GM23338 (cell line): ENCODE measurements at regions not wholly inside any gene's neighbourhood (a gene's known extent, or its start where the extent isn't known, plus 50 kb on each side); places are given as distances from the start of the nearest gene placed in this dataset.

Experiments used
- ATAC-seq: fragments of 200-7000 bp; cut with Tn5 transposase; 3 replicates; pipeline ENCODE4 v1.9.1; 2020
- DNase-seq: peaks from one replicate; pipeline ENCODE4 v3.0.0-alpha.2; 2015; ENCODE audit warnings: low spot score
- H2AFZ ChIP-seq: fragments of 200-600 bp; sonication (generic); 2 replicates; pipeline ENCODE4 v1.8.0; 2016; ENCODE audit warnings: antibody characterized with exemption, mild to moderate bottlenecking, moderate library complexity
- H3F3A ChIP-seq: fragments of 200-600 bp; sonication (generic); replicated peaks from 2 replicates; pipeline ENCODE4 v1.8.0; 2017; ENCODE audit warnings: antibody characterized with exemption, mixed run types, low read depth
- H3K27ac ChIP-seq: fragments of 200-600 bp; sonication (generic); 2 replicates; pipeline ENCODE4 v1.6.1; 2016; ENCODE audit warnings: low read depth
- H3K27me3 ChIP-seq: fragments of 200-600 bp; sonication (generic); 2 replicates; pipeline ENCODE4 v1.8.0; 2016; ENCODE audit warnings: mild to moderate bottlenecking, mixed run types, moderate library complexity; ENCODE audit not compliant: insufficient read depth
- H3K36me3 ChIP-seq: fragments of 200-600 bp; sonication (generic); 2 replicates; pipeline ENCODE4 v1.8.0; 2016; ENCODE audit warnings: mild to moderate bottlenecking; ENCODE audit not compliant: insufficient read depth
- H3K4me1 ChIP-seq: fragments of 200-600 bp; sonication (generic); 2 replicates; pipeline ENCODE4 v1.8.0; 2016; ENCODE audit warnings: mild to moderate bottlenecking, moderate library complexity; ENCODE audit not compliant: insufficient read depth
- H3K4me2 ChIP-seq: fragments of 200-600 bp; sonication (generic); 2 replicates; pipeline ENCODE4 v1.7.1; 2017; ENCODE audit warnings: mixed run types
- H3K4me3 ChIP-seq: fragments of 200-600 bp; sonication (generic); 2 replicates; pipeline ENCODE4 v1.6.1; 2016; ENCODE audit warnings: mixed run types
- H3K79me2 ChIP-seq: fragments of 200-600 bp; sonication (generic); replicated peaks from 2 replicates; pipeline ENCODE4 v1.8.0; 2017; ENCODE audit warnings: mild to moderate bottlenecking; ENCODE audit not compliant: insufficient read depth
- H3K9me2 ChIP-seq: fragments of 200-600 bp; sonication (generic); 2 replicates; pipeline ENCODE4 v1.8.0; 2017; ENCODE audit not compliant: insufficient read depth
- H4K20me1 ChIP-seq: fragments of 200-600 bp; sonication (generic); replicated peaks from 2 replicates; pipeline ENCODE4 v1.8.0; 2017; ENCODE audit warnings: mild to moderate bottlenecking; ENCODE audit not compliant: insufficient read depth
- H3K27ac Mint-ChIP-seq: 2 replicates; pipeline ENCODE4 v1.8.0; 2020; ENCODE audit warnings: inconsistent platforms, mild to moderate bottlenecking, moderate library complexity, mixed read lengths
- H3K27me3 Mint-ChIP-seq: 3 replicates; pipeline ENCODE4 v1.8.0; 2022; ENCODE audit warnings: low read depth, mild to moderate bottlenecking, moderate library complexity, mixed read lengths, inconsistent platforms; ENCODE audit not compliant: insufficient read depth, poor library complexity
- H3K36me3 Mint-ChIP-seq: 3 replicates; pipeline ENCODE4 v1.8.0; 2021; ENCODE audit warnings: low read depth, mild to moderate bottlenecking, inconsistent platforms, moderate library complexity, mixed read lengths
- H3K4me1 Mint-ChIP-seq: 3 replicates; pipeline ENCODE4 v1.8.0; 2020; ENCODE audit warnings: mild to moderate bottlenecking, inconsistent platforms, mixed read lengths
- H3K4me3 Mint-ChIP-seq: 3 replicates; pipeline ENCODE4 v1.8.0; 2021; ENCODE audit warnings: moderate library complexity, mild to moderate bottlenecking, inconsistent platforms, mixed read lengths
- H3K9me3 Mint-ChIP-seq: 3 replicates; pipeline ENCODE4 v1.8.0; 2020; ENCODE audit warnings: moderate library complexity, mild to moderate bottlenecking, inconsistent platforms, mixed read lengths
- CREB1 ChIP-seq: fragments of 250-450 bp; sonication (Bioruptor Pico); IDR thresholded peaks from 2 replicates; pipeline ENCODE4 v1.5.0; 2020; ENCODE audit warnings: low read depth, mild to moderate bottlenecking, moderate library complexity
- CTCF ChIP-seq, 2 experiments: fragments of 200-600 bp in 1 of 2; sonication (generic) in 1 of 2; conservative IDR thresholded peaks; 2 replicates each; pipeline versions ENCODE4 v1.5.1 to v1.6.1; 2016 to 2017; ENCODE audit warnings: antibody characterized with exemption in 2 of 2, low read depth in 2 of 2, mild to moderate bottlenecking in 2 of 2, moderate library complexity in 1 of 2
- ETS1 ChIP-seq: IDR thresholded peaks from 2 replicates; pipeline ENCODE4 v1.6.1; 2016; ENCODE audit warnings: antibody characterized with exemption
- EZH2 ChIP-seq: fragments of 200-600 bp; sonication (generic); IDR thresholded peaks from one replicate; pipeline ENCODE4 v1.8.0; 2017; ENCODE audit warnings: antibody characterized with exemption, mild to moderate bottlenecking, low read depth; ENCODE audit not compliant: unreplicated experiment
- JUNB ChIP-seq: IDR thresholded peaks from one replicate; pipeline ENCODE4 v1.6.1; 2016; ENCODE audit warnings: antibody characterized with exemption; ENCODE audit not compliant: unreplicated experiment
- NANOG ChIP-seq: IDR thresholded peaks from 2 replicates; pipeline ENCODE4 v1.6.1; 2016; ENCODE audit warnings: antibody characterized with exemption, borderline replicate concordance
- POLR2AphosphoS5 ChIP-seq: IDR thresholded peaks from 2 replicates; pipeline ENCODE4 v1.6.1; 2016; ENCODE audit warnings: antibody characterized with exemption, low read depth
- REST ChIP-seq: IDR thresholded peaks from one replicate; pipeline ENCODE4 v1.6.1; 2018; ENCODE audit warnings: antibody characterized with exemption; ENCODE audit not compliant: unreplicated experiment
- ZNF331 ChIP-seq: fragments of 250-450 bp; sonication (Bioruptor Pico); IDR thresholded peaks from 2 replicates; pipeline ENCODE4 v1.5.0; 2020; ENCODE audit warnings: low read depth, mild to moderate bottlenecking, moderate library complexity
- ZNF462 ChIP-seq: fragments of 250-450 bp; sonication (Bioruptor Pico); IDR thresholded peaks from 2 replicates; pipeline ENCODE4 v1.5.0; 2020; ENCODE audit warnings: mild to moderate bottlenecking, moderate library complexity

GRCh38 chr15:94097552-94097951 lies 133.8 kb upstream of the MCTP2 start:
- H3K9me3 Mint-ChIP-seq: no peaks in the 10 kb centered on the region
- Histone ChIP-seq H3K4me1 (no peaks in the 10 kb centered on the region), H3K4me3 (no peak overlapping the region), H4K20me1 (no peaks in the 10 kb centered on the region), H3K36me3 (no peaks in the 10 kb centered on the region), H2AFZ (no peak overlapping the region), H3K27me3 (no peaks in the 10 kb centered on the region), H3K9me2 (no peaks in the 10 kb centered on the region), H3K4me2 (no peak overlapping the region), H3K79me2 (no peaks in the 10 kb centered on the region), H3F3A (no peaks in the 10 kb centered on the region), H3K27ac (no peak overlapping the region)
- H3K4me3 Mint-ChIP-seq: no peak overlapping the region
- H3K36me3 Mint-ChIP-seq: no peaks in the 10 kb centered on the region
- TF ChIP-seq ZNF331 (CRISPR knock-in tag): no peak
- TF ChIP-seq JUNB: no peak
- no peak for TF ChIP-seq CREB1 (CRISPR knock-in tag)
- TF ChIP-seq NANOG: no peak
- no peak for TF ChIP-seq EZH2
- no peak for TF ChIP-seq POLR2AphosphoS5
- no peak for TF ChIP-seq REST
- no peak for TF ChIP-seq CTCF (conservative IDR thresholded peaks at IDR 0.05; ENCODE audit: low read depth in 2 of 2)
- TF ChIP-seq ETS1: no peak
- TF ChIP-seq ZNF462 (CRISPR knock-in tag): no peak
- DNase-seq (no peak), ATAC-seq (no peak)
- H3K27me3 Mint-ChIP-seq: no peaks in the 10 kb centered on the region
- no peak overlapping the region for H3K27ac Mint-ChIP-seq
- H3K4me1 Mint-ChIP-seq: 0 out of 3 replicates have a peak, but pooled peaks cover 2% of the 10 kb centered on the region
